Lower lobe of right lung (tissue), 2 donors: ENCODE measurements at regions not wholly inside any gene's neighbourhood (a gene's known extent, or its start where the extent isn't known, plus 50 kb on each side); places are given as distances from the start of the nearest gene placed in this dataset.
A peak's percentile ranks its signal among the peaks of the same experiment; 100 is the strongest.

Source experiments
- ATAC-seq, 2 donors: fragments of 200-7000 bp; cut with Tn5 transposase; one replicate each; pipeline ENCODE4 v1.9.1; 2020 to 2022; ENCODE audit warnings: mild to moderate bottlenecking in 2 of 2, moderate library complexity in 2 of 2
- DNase-seq: peaks from one replicate; pipeline ENCODE4 v3.0.0-alpha.2; 2020
- H3K27ac ChIP-seq: fragments of 200-600 bp; one replicate; pipeline ENCODE4 v1.8.0; 2022
- H3K27me3 ChIP-seq: fragments of 200-600 bp; one replicate; pipeline ENCODE4 v1.8.0; 2022; ENCODE audit warnings: low read depth
- H3K36me3 ChIP-seq: fragments of 200-600 bp; one replicate; pipeline ENCODE4 v1.8.0; 2022; ENCODE audit warnings: mild to moderate bottlenecking
- H3K4me1 ChIP-seq: fragments of 200-600 bp; one replicate; pipeline ENCODE4 v1.8.0; 2022
- H3K4me3 ChIP-seq: fragments of 200-600 bp; one replicate; pipeline ENCODE4 v1.8.0; 2022; ENCODE audit warnings: mild to moderate bottlenecking
- H3K9me3 ChIP-seq: fragments of 200-600 bp; one replicate; pipeline ENCODE4 v1.8.0; 2022
- intact Hi-C: fragments of 100-400 bp; cut with DNase I; formaldehyde crosslinking; loops from one replicate; pipeline ENCODE4 v1.11.0; 2022
- TF ChIP-seq, protein P1 (sequence below): fragments of 200-600 bp; IDR thresholded peaks from one replicate; pipeline ENCODE4 v1.8.0; 2022; ENCODE audit warnings: antibody characterized with exemption, mild to moderate bottlenecking
- donor health status: DM: no; HTN: yes; CAD: no; lungs with severe emphysema.

DNA sequence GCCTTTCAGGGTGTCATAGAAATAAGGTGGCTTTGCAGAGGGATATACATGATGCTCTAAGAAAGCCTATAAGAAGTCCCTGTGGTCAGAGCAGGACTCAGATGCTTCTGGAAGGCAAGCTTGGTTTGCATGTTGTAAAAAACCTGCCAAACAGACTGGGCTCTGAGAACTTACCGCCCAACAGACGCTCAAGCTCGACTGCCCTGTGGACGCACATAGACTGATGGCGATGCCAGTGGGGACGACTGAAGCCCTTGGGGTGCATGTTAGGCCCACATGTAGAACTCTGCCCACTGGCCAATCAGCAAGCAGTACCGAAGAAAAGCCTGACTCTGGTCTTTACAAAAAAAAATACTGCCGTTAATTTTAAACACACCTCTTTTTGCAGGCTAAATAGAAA, 133.8 kb downstream of the NAV1 start:
- Histone ChIP-seq H3K9me3 (no peaks in the 10 kb centered on the region), H3K4me3 (no peak overlapping the region), H3K27ac (no peak overlapping the region), H3K27me3 (no peaks in the 10 kb centered on the region), H3K36me3 (no peaks in the 10 kb centered on the region), H3K4me1 (peaks cover 30% of the 10 kb centered on the region)
- intact Hi-C loops, result no loop called here
- TF ChIP-seq, protein P1, sequence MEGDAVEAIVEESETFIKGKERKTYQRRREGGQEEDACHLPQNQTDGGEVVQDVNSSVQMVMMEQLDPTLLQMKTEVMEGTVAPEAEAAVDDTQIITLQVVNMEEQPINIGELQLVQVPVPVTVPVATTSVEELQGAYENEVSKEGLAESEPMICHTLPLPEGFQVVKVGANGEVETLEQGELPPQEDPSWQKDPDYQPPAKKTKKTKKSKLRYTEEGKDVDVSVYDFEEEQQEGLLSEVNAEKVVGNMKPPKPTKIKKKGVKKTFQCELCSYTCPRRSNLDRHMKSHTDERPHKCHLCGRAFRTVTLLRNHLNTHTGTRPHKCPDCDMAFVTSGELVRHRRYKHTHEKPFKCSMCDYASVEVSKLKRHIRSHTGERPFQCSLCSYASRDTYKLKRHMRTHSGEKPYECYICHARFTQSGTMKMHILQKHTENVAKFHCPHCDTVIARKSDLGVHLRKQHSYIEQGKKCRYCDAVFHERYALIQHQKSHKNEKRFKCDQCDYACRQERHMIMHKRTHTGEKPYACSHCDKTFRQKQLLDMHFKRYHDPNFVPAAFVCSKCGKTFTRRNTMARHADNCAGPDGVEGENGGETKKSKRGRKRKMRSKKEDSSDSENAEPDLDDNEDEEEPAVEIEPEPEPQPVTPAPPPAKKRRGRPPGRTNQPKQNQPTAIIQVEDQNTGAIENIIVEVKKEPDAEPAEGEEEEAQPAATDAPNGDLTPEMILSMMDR, result no peak
- ATAC-seq, result no peak
- DNase-seq, result no peak

DNA sequence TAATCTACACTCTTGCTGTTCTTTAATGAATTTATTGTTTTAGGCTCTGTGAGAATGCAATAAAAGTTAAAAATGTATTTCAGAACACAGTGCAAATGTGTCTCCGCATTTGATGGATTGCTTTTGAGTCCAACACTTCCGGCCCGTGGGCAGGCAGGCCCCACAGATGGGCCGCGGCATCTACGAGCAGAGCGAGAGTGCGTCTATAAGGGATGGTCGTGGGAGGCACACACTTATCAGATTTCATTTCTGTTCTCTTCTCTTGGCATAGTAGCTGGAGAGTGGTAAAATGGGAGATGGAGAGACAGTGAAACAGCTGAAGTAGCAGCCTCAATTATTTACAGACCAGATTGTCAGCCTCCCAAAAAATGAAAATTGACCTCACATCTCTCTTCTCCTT, 134.2 kb downstream of the NAV1 start:
- peaks cover 30% of the 10 kb centered on the region for H3K4me1 ChIP-seq
- no peak overlapping the region for H3K4me3 ChIP-seq
- no peaks in the 10 kb centered on the region for H3K36me3 ChIP-seq
- no peak overlapping the region for H3K27ac ChIP-seq
- TF ChIP-seq, protein P1, result no peak
- intact Hi-C loops, result no loop called here
- DNase-seq (no peak), ATAC-seq (no peak)
- no peaks in the 10 kb centered on the region for H3K9me3 ChIP-seq
- H3K27me3 ChIP-seq, result no peaks in the 10 kb centered on the region

DNA sequence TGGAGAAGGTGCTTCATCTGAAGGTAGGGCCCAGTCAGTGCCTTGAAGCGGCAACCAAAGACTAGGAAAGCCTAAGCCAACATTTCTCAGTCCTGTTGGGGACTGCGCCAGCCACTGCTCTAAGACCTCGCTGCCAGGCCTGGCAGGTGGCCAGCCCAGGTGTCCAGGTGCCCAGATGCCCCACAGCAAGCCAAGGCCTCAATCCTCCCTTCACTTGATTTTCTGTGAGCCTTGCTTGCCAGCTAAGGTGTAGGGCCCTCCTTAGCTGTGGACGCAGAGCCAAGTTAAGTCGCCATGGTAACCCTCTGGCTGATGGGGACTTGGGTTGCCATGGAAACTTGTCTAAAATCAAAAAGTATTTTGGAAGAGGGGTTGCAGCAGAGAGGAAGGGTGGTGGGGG, 135.0 kb downstream of the NAV1 start:
- intact Hi-C loops, result no loop called here
- Histone ChIP-seq H3K27me3 (no peaks in the 10 kb centered on the region), H3K4me1 (peaks cover 30% of the 10 kb centered on the region), H3K27ac (no peak overlapping the region), H3K36me3 (no peaks in the 10 kb centered on the region), H3K4me3 (no peak overlapping the region), H3K9me3 (no peaks in the 10 kb centered on the region)
- DNase-seq (no peak), ATAC-seq (no peak)
- TF ChIP-seq, protein P1, result no peak

DNA sequence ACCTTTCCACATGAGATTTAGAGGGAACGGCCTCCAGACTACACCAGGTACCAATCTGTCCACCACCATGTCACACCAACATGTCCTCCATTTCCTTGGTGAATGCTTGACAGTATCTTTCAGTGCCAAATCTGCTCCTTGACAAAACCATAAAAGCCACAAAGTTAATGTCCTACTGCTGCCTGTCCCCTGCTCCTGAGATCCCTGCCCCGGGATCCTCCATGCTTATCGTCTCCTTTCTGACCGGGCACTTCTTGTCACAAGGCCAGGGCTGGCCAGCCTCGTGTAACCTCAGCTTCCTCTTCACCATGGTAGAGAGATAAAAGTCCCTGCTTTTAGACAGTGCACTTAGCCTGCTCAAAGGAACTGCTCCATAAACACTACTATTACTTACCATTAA, 136.2 kb downstream of the NAV1 start:
- ATAC-seq, result peak; percentile 35 to 58
- Histone ChIP-seq H3K9me3 (no peaks in the 10 kb centered on the region), H3K27ac (no peak overlapping the region), H3K36me3 (no peaks in the 10 kb centered on the region), H3K4me3 (no peak overlapping the region), H3K4me1 (peaks cover 30% of the 10 kb centered on the region), H3K27me3 (no peaks in the 10 kb centered on the region)
- TF ChIP-seq, protein P1, result no peak
- intact Hi-C loops, result no loop called here
- DNase-seq, result peak; percentile 62

DNA sequence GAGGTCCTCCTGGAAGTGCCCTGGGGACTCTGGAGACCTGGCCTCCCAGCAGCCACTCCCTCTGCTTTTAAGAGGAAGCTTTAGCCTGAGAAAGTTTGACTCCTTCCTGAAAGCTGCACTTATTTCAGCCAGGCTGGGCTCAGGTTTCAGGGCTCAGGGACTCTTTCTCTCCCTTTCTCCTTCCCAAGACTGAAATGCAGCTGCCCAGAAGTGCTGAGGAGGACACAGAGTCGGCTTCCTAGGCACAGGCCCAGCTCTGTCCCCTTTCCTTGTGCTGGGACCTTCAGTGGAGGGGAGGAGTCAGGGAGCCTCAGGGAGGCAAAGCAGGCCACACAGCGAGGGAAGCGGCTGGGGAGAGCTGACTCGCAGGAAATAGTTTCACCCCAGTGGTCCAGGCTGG, 137.3 kb downstream of the NAV1 start:
- Histone ChIP-seq H3K36me3 (no peaks in the 10 kb centered on the region), H3K4me1 (peaks cover 30% of the 10 kb centered on the region), H3K27ac (peak overlapping the region; percentile 61), H3K4me3 (no peak overlapping the region), H3K27me3 (no peaks in the 10 kb centered on the region), H3K9me3 (no peaks in the 10 kb centered on the region)
- intact Hi-C loops, result no loop called here
- DNase-seq (peak; percentile 56), ATAC-seq (peak; percentile 71 to 77)
- TF ChIP-seq, protein P1, result no peak

DNA sequence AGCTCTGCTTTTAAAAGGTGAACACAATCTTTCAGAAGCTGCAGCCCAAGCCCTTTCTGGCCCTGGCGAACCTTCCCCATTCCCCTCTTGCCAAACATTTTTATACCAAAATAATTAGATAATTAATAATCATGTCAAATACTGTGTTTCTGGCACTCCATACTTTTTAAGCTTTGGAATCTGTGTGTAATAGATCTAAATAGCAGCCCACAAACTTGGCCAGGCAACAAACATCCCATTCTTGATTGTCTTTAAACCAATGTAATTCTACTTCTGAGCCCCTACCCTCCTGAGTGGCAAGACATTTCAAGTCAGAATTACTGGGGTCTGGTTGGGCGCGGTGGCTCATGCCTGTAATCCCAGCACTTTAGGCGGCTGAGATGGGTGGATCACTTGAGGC, 137.7 kb downstream of the NAV1 start:
- Histone ChIP-seq H3K27ac (peak overlapping the region; percentile 61), H3K27me3 (no peaks in the 10 kb centered on the region), H3K36me3 (no peaks in the 10 kb centered on the region), H3K9me3 (no peaks in the 10 kb centered on the region), H3K4me3 (no peak overlapping the region), H3K4me1 (peaks cover 30% of the 10 kb centered on the region)
- intact Hi-C loops, result no loop called here
- TF ChIP-seq, protein P1, result no peak
- DNase-seq, result no peak
- ATAC-seq, result no peak
